Embryonic facial prominence (tissue), 1 donor: ENCODE measurements at regions not wholly inside any gene's neighbourhood (a gene's known extent, or its start where the extent isn't known, plus 50 kb on each side); places are given as distances from the start of the nearest gene placed in this dataset.

Experiments
- DNase-seq: peaks from one replicate; pipeline ENCODE4 v3.0.0-alpha.2; 2016; ENCODE audit errors: extremely low spot score

GRCh38 chr5:3322642-3323041 is 273.0 kb upstream of the IRX1 start:
- no peak for DNase-seq

DNA sequence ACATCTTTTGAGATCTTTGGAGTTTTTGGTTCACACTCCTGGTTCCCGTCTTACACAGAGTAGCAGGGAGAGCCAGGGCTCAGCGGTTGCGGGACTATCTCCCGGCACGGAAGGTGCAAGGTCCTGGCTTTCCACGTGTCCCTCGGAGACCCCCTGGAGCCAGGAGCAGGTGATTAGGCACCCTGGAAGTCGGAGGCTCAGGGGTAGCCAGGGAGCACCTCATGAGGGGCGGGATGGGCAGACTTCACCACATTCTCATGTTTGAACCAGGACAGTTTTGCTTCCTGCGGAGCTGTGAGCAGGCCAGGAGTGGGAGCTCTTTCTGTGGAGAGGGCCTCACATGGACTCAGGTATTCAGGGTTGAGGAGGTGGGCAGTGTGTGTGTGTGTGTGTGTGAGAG is 273.7 kb upstream of the IRX1 start:
- no peak for DNase-seq

GRCh38 chr5:3321119-3321760 is 274.4 kb upstream of the IRX1 start:
- DNase-seq = no peak

GRCh38 chr5:3320317-3320875 is 275.2 kb upstream of the IRX1 start:
- no peak for DNase-seq

DNA sequence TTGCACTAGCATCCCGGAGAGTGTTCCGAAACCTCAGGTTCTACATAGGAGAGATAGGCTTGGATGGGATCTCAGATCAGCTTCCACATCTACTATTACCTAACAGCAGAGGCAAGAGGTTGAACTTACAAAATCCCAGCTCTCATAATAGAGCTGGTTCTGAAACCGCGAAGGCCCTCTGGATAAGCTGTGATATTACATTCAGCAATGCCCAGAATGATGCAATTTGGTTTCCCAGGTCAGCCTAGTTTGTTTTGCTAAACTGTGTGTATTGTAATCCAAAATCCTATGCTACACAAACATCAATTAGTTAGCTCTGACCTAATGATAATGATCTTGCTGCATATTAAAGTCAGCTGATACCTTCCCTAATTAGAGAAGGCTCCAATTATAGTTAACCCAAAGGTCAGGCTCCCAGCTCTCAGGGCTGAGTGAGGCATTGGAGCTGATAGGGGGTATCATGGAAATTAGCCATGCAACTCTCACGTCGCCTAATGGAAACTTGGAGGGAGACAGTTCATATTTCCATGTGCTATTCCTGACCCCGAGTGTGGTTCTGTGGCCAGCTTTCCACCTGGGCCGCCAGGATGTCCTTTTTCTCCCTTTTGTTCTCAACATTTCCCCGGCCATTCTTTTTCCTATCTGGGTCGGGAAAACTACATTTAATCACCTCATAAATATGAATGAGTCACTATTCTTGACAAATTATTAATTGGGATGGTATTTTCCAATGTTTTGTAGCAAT is 278.4 kb upstream of the IRX1 start:
- no peak for DNase-seq

GRCh38 chr5:3313569-3313968 is 282.1 kb upstream of the IRX1 start:
- no peak for DNase-seq

DNA sequence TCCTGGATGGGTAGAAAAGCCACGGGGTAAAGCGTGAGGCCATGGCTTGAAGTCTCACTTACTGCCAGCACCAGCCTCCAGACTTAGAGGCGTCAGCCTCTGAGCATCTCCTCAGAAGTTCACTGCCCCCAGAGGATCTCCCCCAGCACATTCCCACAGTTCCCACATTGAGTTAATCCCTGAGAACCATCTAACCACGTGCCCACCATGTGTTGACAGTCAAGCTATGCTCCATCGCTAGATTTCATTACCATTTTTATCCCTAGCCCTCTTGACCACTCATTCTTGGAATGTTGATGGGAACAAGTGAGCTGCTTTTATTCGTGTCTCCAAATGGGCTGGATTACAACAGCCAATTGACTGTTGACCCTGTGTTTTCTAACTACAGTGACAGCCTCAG is 283.3 kb upstream of the IRX1 start:
- DNase-seq = no peak

GRCh38 chr5:3311433-3311832 is 284.2 kb upstream of the IRX1 start:
- DNase-seq = no peak

DNA sequence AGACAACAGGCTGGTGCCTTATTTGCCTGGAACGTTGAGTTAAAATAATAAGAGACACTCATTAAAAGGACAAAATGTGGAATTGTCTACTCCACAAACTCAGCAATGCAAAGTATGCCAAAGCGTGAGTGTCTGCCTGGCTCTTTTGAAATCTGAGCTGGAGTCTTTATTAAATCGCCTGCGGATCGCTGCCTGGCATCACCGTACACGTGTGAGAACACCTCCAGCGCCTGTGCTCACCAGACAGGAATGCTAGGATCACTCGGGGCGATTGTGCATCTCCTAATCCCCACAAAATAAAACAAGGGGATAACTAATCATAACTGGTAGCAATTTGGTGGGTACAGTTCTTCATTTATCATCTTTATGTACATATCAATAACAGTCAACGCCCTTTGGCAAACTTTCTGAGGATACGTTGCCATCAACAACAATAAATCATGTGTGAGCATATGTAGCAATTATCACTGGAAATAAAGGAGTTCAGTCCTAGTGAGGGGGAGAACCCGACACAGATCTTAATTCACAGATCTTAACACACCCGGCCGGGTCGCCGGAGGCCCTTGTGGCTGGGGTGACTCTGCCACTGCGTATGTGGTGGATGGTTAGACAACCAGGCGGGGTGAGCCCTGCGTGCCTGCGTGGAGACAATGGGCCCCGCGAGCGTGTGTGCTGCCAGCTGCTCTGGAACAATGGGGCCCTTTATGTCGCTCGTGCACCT is 284.9 kb upstream of the IRX1 start:
- DNase-seq = no peak

- no peak for DNase-seq
These were observed 286.1 kb upstream of the IRX1 start for GRCh38 chr5:3309538-3309937.

DNA sequence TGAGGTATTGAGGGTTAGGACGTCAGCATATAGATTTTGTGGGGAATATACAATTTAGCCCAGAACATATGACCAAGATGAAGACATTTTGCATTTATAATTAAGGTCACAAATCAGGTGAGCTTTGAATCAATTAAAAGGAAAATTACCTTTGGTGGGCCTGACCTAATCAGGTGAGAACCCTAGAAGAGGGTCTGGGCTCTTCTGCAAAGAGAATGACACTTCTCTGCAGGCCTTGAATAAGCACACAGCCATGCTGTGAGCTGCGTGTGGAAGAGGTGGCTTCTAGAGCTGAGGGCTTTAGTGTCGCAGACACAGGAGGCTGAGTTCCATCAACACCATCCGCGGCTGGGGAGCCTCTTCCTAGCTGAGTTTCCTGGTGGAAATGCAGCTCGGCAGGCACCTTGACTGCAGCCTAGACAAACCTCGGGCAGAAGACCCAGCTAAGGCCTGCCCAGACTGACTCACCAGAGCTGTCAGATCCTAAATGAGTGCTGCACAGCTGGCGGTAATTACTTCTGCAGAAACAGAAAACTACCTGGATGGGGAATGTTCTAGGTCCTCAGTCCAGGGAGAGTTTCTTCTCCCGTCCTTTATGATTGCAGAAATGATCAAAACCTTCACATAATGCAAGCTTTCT is 287.5 kb upstream of the IRX1 start:
- no peak for DNase-seq

GRCh38 chr5:3305432-3305831 is 290.2 kb upstream of the IRX1 start:
- DNase-seq = no peak

- no peak for DNase-seq
These were observed 291.3 kb upstream of the IRX1 start for GRCh38 chr5:3304346-3304745.

DNA sequence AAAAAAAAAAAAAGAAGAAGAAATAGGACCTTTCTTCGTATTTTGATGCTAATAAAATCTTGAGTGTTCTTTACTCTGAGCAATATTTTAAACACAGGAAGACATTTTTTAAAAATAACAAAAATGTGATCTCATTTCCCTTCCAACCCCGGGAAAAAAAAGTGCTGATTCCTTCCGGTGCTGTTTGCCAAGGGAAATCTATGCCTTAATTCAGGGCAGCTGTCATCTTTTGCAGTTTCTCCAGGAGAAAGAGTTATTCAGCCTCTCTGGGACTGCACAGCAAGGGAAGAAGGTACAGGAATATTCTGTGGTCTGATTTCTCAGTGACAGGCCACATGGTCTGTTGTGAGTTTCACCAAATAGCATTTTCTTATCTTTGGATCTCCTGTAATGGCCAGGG is 291.9 kb upstream of the IRX1 start:
- peak; percentile 64 for DNase-seq

DNA sequence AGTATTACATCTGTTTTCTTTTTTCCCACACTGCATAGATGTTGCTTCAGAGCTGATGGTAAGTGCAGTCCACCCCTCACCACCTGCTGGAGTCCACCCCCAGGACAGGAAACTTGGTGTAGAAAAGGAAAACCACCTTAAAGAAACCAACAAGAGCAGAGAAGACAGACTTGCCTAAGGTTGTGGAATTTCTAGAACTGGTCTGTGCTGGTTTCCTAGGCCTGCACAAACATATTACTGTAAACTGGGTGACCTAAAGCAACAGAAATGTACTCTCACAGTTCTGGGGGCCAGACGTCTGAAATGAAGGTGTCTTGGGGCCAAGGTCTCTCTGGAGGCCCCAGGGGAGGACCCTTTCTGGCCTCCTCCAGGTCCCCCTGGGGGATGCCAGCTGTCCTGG is 293.4 kb upstream of the IRX1 start:
- DNase-seq = no peak

DNA sequence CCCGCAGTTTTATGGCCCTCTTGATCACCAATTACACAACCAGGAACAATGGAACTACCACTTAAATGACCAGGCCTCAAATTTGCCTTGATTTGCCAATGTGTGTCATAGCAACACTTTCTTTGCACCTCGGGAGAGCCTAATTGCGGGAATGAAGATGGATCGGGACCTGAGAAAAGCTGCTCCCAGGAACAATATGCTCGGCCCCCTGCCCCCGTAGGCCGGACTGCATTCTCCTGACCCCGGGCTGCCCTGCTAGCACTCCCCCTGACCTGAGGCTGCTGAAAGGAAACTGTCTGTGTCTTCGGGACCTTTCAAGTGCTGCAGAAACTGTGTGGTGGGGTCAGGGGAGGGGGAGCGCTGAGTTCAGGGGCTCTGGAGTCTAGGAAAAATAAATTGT is 294.3 kb upstream of the IRX1 start:
- no peak for DNase-seq

DNA sequence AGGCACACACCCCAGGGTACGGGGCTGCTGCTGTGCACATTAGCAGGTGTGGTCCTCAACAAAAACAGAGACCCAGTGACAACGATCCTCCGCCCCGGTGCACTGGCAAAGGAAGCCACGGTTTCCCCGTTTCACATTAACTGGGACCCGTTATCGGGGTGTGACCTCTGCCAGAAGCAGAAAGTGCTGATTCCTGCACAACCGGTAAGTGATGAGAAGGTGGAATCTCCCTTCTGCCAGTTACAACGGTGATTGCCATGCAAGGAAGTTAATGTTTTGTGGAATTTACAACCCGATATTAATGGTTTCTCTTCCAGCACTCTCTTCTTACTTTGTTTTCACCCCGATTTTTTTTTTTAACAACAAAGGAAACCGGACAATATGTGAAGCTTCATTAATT is 294.9 kb upstream of the IRX1 start:
- DNase-seq = no peak

GRCh38 chr5:3299441-3299840 is 296.2 kb upstream of the IRX1 start:
- no peak for DNase-seq

DNA sequence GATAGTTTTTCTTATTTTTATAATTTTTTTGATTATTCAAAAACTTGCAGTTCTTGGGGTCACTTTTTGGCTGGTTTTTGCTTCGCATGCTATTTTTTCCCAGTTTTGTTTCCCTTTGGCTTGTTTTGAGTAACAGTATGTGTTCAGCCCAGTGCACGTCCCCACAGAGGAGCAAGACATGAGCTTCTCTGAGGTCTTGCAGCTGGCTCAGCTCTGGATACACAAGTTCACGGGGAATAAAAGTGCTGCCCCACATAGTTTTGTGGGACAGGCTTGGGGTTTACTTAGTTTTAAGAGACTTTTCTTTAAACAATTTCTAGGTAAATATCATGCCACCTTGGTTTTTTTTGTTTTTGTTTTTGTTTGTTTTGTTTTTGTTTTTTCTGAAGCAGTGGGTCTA is 297.8 kb upstream of the IRX1 start:
- DNase-seq = no peak

- DNase-seq = no peak
These were observed 307.3 kb upstream of the IRX1 start for GRCh38 chr5:3288325-3288724.

GRCh38 chr5:3287516-3287915 is 308.1 kb upstream of the IRX1 start:
- no peak for DNase-seq

GRCh38 chr5:3285621-3286020 is 310.0 kb upstream of the IRX1 start:
- no peak for DNase-seq
